HG02623 (cell line): ENCODE measurements at regions not wholly inside any gene's neighbourhood (a gene's known extent, or its start where the extent isn't known, plus 50 kb on each side); places are given as distances from the start of the nearest gene placed in this dataset.

Source experiments
- ATAC-seq: cut with Tn5 transposase; IDR thresholded peaks from one replicate; pipeline ENCODE4 v1.9.1; 2021; ENCODE audit warnings: moderate library complexity; ENCODE audit not compliant: unreplicated experiment

GRCh38 chr12:77724367-77724957, 106.2 kb upstream of the NAV3 start:
- ATAC-seq, result peak; percentile 65

- ATAC-seq, result no peak
Observed at GRCh38 chr12:77723308-77723707, 107.4 kb upstream of the NAV3 start.

GRCh38 chr12:77722536-77722935, 108.2 kb upstream of the NAV3 start:
- no peak for ATAC-seq

- no peak for ATAC-seq
Observed at GRCh38 chr12:77720258-77720657, 110.4 kb upstream of the NAV3 start.

- no peak for ATAC-seq
Observed at GRCh38 chr12:77710209-77710608, 120.5 kb upstream of the NAV3 start.

GRCh38 chr12:77697126-77697525, 133.6 kb upstream of the NAV3 start:
- no peak for ATAC-seq

GRCh38 chr12:77696183-77696582, 134.5 kb upstream of the NAV3 start:
- no peak for ATAC-seq

- no peak for ATAC-seq
Observed at GRCh38 chr12:77689510-77690086, 141.1 kb upstream of the NAV3 start.

GRCh38 chr12:77687321-77687720, 143.4 kb upstream of the NAV3 start:
- ATAC-seq, result no peak

- ATAC-seq, result no peak
Observed at GRCh38 chr12:77686760-77687159, 143.9 kb upstream of the NAV3 start.

- no peak for ATAC-seq
Observed at GRCh38 chr12:77685901-77686300, 144.8 kb upstream of the NAV3 start.

GRCh38 chr12:77685112-77685511, 145.6 kb upstream of the NAV3 start:
- peak; percentile 61 for ATAC-seq

GRCh38 chr12:77682488-77682887, 148.2 kb upstream of the NAV3 start:
- ATAC-seq, result no peak

GRCh38 chr12:77681726-77682125, 149.0 kb upstream of the NAV3 start:
- ATAC-seq, result no peak

GRCh38 chr12:77679686-77680085, 151.0 kb upstream of the NAV3 start:
- ATAC-seq, result no peak

GRCh38 chr12:77678621-77679020, 152.1 kb upstream of the NAV3 start:
- ATAC-seq, result no peak

- no peak for ATAC-seq
Observed at GRCh38 chr12:77667101-77667500, 163.6 kb upstream of the NAV3 start.

GRCh38 chr12:77648716-77649115, 182.0 kb upstream of the NAV3 start:
- ATAC-seq, result no peak

- ATAC-seq, result peak; percentile 56
Observed at GRCh38 chr12:77645966-77646598, 184.6 kb upstream of the NAV3 start.

- ATAC-seq, result no peak
Observed at GRCh38 chr12:77644915-77645605, 185.6 kb upstream of the NAV3 start.

GRCh38 chr12:77642246-77642645, 188.4 kb upstream of the NAV3 start:
- no peak for ATAC-seq

GRCh38 chr12:77640356-77640755, 190.3 kb upstream of the NAV3 start:
- ATAC-seq, result no peak
